NB4 (cell line): ENCODE measurements at regions not wholly inside any gene's neighbourhood (a gene's known extent, or its start where the extent isn't known, plus 50 kb on each side); places are given as distances from the start of the nearest gene placed in this dataset.

Source experiments
- CTCF ChIP-seq: IDR thresholded peaks from one replicate; pipeline ENCODE4 v1.5.1; 2012; ENCODE audit warnings: low read depth, low read length
- MAX ChIP-seq: IDR thresholded peaks from 2 replicates; pipeline ENCODE4 v1.6.1; 2011; ENCODE audit warnings: low read depth, low read length
- MYC ChIP-seq: IDR thresholded peaks from 2 replicates; pipeline ENCODE4 v1.6.1; 2011; ENCODE audit warnings: low read depth, low read length
- POLR2A ChIP-seq: IDR thresholded peaks from 2 replicates; pipeline ENCODE4 v1.6.1; 2011; ENCODE audit warnings: mild to moderate bottlenecking; ENCODE audit not compliant: insufficient read length; ENCODE audit errors: extremely low read depth

GRCh38 chr21:15204970-15205286 lies 140.1 kb upstream of the NRIP1 start:
- no peak for TF ChIP-seq CTCF
- TF ChIP-seq POLR2A: no peak
- no peak for TF ChIP-seq MAX
- no peak for TF ChIP-seq MYC
